Endothelial cell of umbilical vein (primary cell): ENCODE measurements at regions not wholly inside any gene's neighbourhood (a gene's known extent, or its start where the extent isn't known, plus 50 kb on each side); places are given as distances from the start of the nearest gene placed in this dataset.

Experiments used
- EZH2 ChIP-seq: IDR thresholded peaks from 2 replicates; pipeline ENCODE4 v1.6.1; 2012; ENCODE audit warnings: borderline replicate concordance, low read depth, mild to moderate bottlenecking, moderate library complexity, low read length, inconsistent platforms; ENCODE audit not compliant: severe bottlenecking
- POLR2A ChIP-seq: IDR thresholded peaks from 2 replicates; pipeline ENCODE4 v1.6.1; 2012; ENCODE audit warnings: low read depth, mild to moderate bottlenecking, control low read depth, low read length

DNA sequence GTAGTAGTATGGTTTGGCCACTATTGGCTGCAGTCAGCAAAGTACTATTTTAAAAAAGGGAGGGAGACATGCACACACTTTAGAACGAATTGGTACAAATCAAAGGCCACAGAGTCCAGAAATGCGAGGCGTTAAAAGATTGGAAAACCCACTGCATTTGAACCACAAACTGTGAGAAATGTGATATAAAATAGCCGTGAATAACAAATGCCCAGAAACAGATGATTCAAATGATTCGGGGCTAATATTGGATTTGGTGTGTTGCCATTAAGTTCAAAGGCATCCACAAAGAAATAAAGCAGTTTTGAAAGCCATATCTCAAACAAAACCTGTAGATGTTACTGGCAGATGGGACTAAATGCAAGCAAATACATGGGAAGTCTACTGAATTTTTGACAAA lies 140.9 kb upstream of the HMHB1 start:
- TF ChIP-seq EZH2 (no peak), POLR2A (no peak)
